ENCODE measurements at regions not wholly inside any gene's neighbourhood (a gene's known extent, or its start where the extent isn't known, plus 50 kb on each side); places are given as distances from the start of the nearest gene placed in this dataset.

GRCh38 chr10:20682782-20683181, 214.3 kb downstream of the NEBL start:
- no peak for TF ChIP-seq CTCF (IDR thresholded peaks at IDR 0.05)
- no peak for TF ChIP-seq POLR2A (IDR thresholded peaks at IDR 0.05)

All from right lobe of liver (tissue), 4 donors.